Thoracic aorta (tissue), 2 donors: ENCODE measurements at regions not wholly inside any gene's neighbourhood (a gene's known extent, or its start where the extent isn't known, plus 50 kb on each side); places are given as distances from the start of the nearest gene placed in this dataset.

Experiments
- ATAC-seq: fragments of 150-250 bp; one replicate; pipeline ENCODE4 v1.8.0; 2017; ENCODE audit warnings: low read depth; ENCODE audit not compliant: insufficient number of reproducible peaks, low FRiP score
- DNase-seq: peaks from one replicate; pipeline ENCODE4 v3.0.0-alpha.2; 2020; ENCODE audit warnings: low spot score
- H3K27ac ChIP-seq, 2 donors: fragments of 200-600 bp; sonication (generic); 1 replicate in 1 of 2; 2 replicates in 1 of 2; pipeline ENCODE4 v1.5.1; 2016; ENCODE audit warnings: mild to moderate bottlenecking in 2 of 2, moderate library complexity in 2 of 2
- H3K27me3 ChIP-seq: fragments of 200-600 bp; sonication (generic); replicated peaks from 2 replicates; pipeline ENCODE4 v1.6.0; 2016; ENCODE audit warnings: mild to moderate bottlenecking; ENCODE audit not compliant: insufficient read depth
- H3K36me3 ChIP-seq: fragments of 200-600 bp; sonication (generic); one replicate; pipeline ENCODE4 v1.5.1; 2016
- H3K4me1 ChIP-seq, 2 donors: fragments of 200-600 bp; sonication (generic); 1 replicate in 1 of 2; 2 replicates in 1 of 2; pipeline versions ENCODE4 v1.5.1 to v1.6.0; 2016; ENCODE audit warnings: low read depth in 2 of 2, mild to moderate bottlenecking in 1 of 2; ENCODE audit not compliant: control insufficient read depth in 1 of 2
- H3K4me3 ChIP-seq: fragments of 200-600 bp; sonication (generic); 2 replicates; pipeline ENCODE4 v1.5.1; 2016; ENCODE audit warnings: mild to moderate bottlenecking
- H3K9me3 ChIP-seq: fragments of 200-600 bp; sonication (generic); 2 replicates; pipeline ENCODE4 v1.5.1; 2016
- CTCF ChIP-seq: fragments of 200-600 bp; sonication (generic); IDR thresholded peaks from one replicate; pipeline ENCODE4 v1.5.1; 2019; ENCODE audit warnings: antibody characterized with exemption

DNA sequence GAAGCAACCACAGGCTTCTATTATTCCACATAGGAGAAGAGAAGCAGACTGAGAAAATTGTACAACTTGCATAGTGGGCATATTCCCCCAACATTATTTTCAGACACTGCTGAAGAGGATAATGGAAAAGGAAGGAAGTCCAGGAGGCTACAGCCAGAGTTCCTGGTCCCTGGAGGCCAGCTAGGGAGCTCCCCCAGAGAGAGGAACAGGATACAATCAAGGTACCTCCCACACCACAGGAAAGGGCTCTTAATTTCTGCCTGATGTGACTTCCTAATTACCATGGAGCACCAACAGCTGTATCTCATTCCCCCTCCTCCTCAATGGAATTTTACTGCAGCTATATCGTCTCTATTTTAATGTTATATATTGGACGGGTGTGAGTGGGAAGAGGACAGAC lies 594.3 kb upstream of the NRSN1 start:
- no peaks in the 10 kb centered on the region for H3K36me3 ChIP-seq
- no peaks in the 10 kb centered on the region for H3K9me3 ChIP-seq
- H3K4me3 ChIP-seq, result no peak overlapping the region
- H3K27ac ChIP-seq, result peak overlapping the region in 1 of 2 donors; percentile 3
- TF ChIP-seq CTCF, result no peak
- ATAC-seq (no peak), DNase-seq (no peak)
- H3K4me1 ChIP-seq, result no peaks in the 10 kb centered on the region
- no peaks in the 10 kb centered on the region for H3K27me3 ChIP-seq

DNA sequence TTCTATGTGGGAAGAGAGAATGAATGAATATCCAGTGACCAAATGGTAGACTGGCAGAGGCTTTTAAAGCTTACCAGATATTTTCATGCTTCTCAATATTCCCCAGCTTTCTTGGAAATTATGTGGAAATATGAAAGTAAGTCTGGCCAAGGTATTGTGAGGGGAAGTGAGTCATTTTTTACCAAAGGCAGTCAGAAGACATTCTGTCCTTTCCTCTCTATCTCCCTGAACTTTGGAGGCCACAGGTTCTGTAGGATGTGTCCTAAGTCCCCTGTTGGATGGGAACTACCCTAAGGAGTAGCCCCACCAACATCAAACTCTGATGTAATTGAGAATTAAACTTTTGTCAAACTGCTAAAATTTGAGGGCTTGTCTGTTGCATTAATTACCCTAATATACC lies 593.8 kb upstream of the NRSN1 start:
- ATAC-seq (peak; percentile 28), DNase-seq (no peak)
- Histone ChIP-seq H3K4me3 (no peak overlapping the region), H3K9me3 (no peaks in the 10 kb centered on the region), H3K36me3 (no peaks in the 10 kb centered on the region), H3K4me1 (no peaks in the 10 kb centered on the region), H3K27me3 (no peaks in the 10 kb centered on the region), H3K27ac (no peak overlapping the region)
- no peak for TF ChIP-seq CTCF

DNA sequence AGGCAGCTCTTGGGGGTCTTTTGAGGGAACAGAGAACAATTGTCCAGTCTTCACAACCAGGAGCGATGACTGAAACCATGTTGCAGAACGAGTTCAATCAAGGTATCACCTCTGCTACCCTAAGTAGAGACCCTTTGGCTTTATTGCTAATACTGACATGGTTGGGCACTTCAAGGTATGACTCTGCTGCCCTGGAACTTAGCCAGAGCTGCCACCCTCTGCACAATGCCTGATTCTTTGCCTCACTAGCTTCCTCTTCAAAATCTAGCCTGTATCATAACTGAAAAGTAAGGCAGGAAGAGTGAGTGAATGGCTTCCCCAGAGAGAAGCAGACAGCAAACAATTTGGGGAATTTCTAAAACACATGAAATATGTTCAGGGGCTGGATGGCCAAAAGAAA lies 592.7 kb upstream of the NRSN1 start:
- DNase-seq (no peak), ATAC-seq (no peak)
- H3K36me3 ChIP-seq, result no peaks in the 10 kb centered on the region
- H3K27ac ChIP-seq, result no peak overlapping the region
- no peak for TF ChIP-seq CTCF
- no peaks in the 10 kb centered on the region for H3K27me3 ChIP-seq
- H3K4me3 ChIP-seq, result no peak overlapping the region
- no peaks in the 10 kb centered on the region for H3K9me3 ChIP-seq
- H3K4me1 ChIP-seq, result no peaks in the 10 kb centered on the region

DNA sequence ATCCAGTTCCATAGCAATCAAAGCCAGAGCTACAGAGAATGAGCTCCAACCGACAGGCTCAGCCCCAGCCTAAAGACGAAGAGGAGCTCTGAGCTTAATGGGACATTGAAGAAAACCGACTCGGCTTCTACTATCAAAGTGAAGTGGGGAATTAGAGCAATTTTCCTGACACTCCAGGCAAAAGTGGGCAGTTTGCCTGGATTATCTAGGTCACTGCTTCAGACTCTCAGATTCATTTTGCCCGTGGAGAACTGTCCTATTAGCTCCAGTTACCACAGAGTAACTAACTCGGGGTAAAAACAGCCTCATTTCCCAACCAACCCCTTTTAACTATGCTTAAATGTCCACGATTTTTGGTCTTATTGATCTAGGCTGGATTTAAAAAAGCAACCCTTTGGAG lies 592.1 kb upstream of the NRSN1 start:
- no peaks in the 10 kb centered on the region for H3K27me3 ChIP-seq
- ATAC-seq, result no peak
- H3K4me1 ChIP-seq, result no peaks in the 10 kb centered on the region
- no peak for DNase-seq
- no peaks in the 10 kb centered on the region for H3K36me3 ChIP-seq
- TF ChIP-seq CTCF, result no peak
- H3K27ac ChIP-seq, result no peak overlapping the region
- H3K4me3 ChIP-seq, result no peak overlapping the region
- no peaks in the 10 kb centered on the region for H3K9me3 ChIP-seq

- Histone ChIP-seq H3K27ac (no peak overlapping the region), H3K4me3 (no peak overlapping the region), H3K4me1 (no peaks in the 10 kb centered on the region), H3K9me3 (no peaks in the 10 kb centered on the region), H3K27me3 (no peaks in the 10 kb centered on the region), H3K36me3 (no peaks in the 10 kb centered on the region)
- DNase-seq, result no peak
- TF ChIP-seq CTCF, result no peak
- ATAC-seq, result no peak
Observed at GRCh38 chr6:23534351-23534750, 591.7 kb upstream of the NRSN1 start.
